Type B pancreatic cell (in vitro differentiated cells): ENCODE measurements at regions not wholly inside any gene's neighbourhood (a gene's known extent, or its start where the extent isn't known, plus 50 kb on each side); places are given as distances from the start of the nearest gene placed in this dataset.
"Not testable (repeated sequence)": the region's sequence is repeated elsewhere in the genome, so short reads cannot be mapped to it uniquely, and the experiment has no call there.

ENCODE experiments used
- DNase-seq: peaks from one replicate; pipeline ENCODE4 v3.0.0; 2021; ENCODE audit warnings: mixed read lengths; ENCODE audit not compliant: unreplicated experiment; ENCODE audit errors: extremely low spot score
- H3K27ac Mint-ChIP-seq: 2 replicates; pipeline ENCODE4 v1.8.0; 2021; ENCODE audit warnings: mild to moderate bottlenecking, mixed read lengths
- H3K27me3 Mint-ChIP-seq: 2 replicates; pipeline ENCODE4 v1.8.0; 2021; ENCODE audit warnings: mixed read lengths
- H3K36me3 Mint-ChIP-seq: 2 replicates; pipeline ENCODE4 v1.8.0; 2021; ENCODE audit warnings: mixed read lengths
- H3K4me1 Mint-ChIP-seq: one replicate; pipeline ENCODE4 v1.8.0; 2021; ENCODE audit warnings: mixed read lengths; ENCODE audit not compliant: unreplicated experiment
- H3K4me3 Mint-ChIP-seq: 2 replicates; pipeline ENCODE4 v1.8.0; 2021; ENCODE audit warnings: mild to moderate bottlenecking, mixed read lengths
- H3K9me3 Mint-ChIP-seq: 2 replicates; pipeline ENCODE4 v1.8.0; 2021; ENCODE audit warnings: mixed read lengths
- TF ChIP-seq, protein P1 (sequence below): fragments of 200-600 bp; sonication (generic); conservative IDR thresholded peaks from 2 replicates; pipeline ENCODE4 v1.5.0; 2021; ENCODE audit warnings: antibody characterized with exemption, mild to moderate bottlenecking

DNA sequence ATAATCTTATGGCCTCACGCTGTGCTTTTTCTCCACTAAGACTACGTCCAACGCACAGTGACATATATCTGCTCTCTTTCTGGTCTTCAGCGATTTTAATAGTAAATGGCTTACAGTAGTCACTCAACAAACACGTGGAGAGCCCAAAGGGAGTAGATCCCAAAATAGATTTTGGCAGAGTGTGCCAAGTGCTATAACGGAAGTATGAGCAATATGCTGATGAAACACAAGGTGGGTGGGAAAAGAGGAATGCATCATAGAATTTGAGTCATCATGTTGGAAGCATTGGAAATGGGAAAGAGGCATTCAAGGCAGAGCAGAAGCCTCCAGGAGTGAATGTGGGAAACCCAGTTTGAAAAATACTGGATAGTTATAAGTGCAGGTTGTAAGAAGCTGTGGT is 129.1 kb upstream of the LDB2 start:
- Mint-ChIP-seq H3K4me1 (no peaks in the 10 kb centered on the region), H3K27me3 (no peaks in the 10 kb centered on the region), H3K36me3 (no peaks in the 10 kb centered on the region), H3K4me3 (no peak overlapping the region), H3K27ac (no peak overlapping the region), H3K9me3 (no peaks in the 10 kb centered on the region)
- TF ChIP-seq, protein P1, sequence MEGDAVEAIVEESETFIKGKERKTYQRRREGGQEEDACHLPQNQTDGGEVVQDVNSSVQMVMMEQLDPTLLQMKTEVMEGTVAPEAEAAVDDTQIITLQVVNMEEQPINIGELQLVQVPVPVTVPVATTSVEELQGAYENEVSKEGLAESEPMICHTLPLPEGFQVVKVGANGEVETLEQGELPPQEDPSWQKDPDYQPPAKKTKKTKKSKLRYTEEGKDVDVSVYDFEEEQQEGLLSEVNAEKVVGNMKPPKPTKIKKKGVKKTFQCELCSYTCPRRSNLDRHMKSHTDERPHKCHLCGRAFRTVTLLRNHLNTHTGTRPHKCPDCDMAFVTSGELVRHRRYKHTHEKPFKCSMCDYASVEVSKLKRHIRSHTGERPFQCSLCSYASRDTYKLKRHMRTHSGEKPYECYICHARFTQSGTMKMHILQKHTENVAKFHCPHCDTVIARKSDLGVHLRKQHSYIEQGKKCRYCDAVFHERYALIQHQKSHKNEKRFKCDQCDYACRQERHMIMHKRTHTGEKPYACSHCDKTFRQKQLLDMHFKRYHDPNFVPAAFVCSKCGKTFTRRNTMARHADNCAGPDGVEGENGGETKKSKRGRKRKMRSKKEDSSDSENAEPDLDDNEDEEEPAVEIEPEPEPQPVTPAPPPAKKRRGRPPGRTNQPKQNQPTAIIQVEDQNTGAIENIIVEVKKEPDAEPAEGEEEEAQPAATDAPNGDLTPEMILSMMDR: no peak
- DNase-seq: no peak

GRCh38 chr4:17024425-17024824 is 126.0 kb upstream of the LDB2 start:
- H3K27me3 Mint-ChIP-seq: no peaks in the 10 kb centered on the region
- H3K9me3 Mint-ChIP-seq: no peaks in the 10 kb centered on the region
- DNase-seq: no peak
- TF ChIP-seq, protein P1: no peak
- no peaks in the 10 kb centered on the region for H3K36me3 Mint-ChIP-seq
- no peaks in the 10 kb centered on the region for H3K4me1 Mint-ChIP-seq
- H3K4me3 Mint-ChIP-seq: no peak overlapping the region
- no peak overlapping the region for H3K27ac Mint-ChIP-seq

- DNase-seq: no peak
- TF ChIP-seq, protein P1: no peak
- Mint-ChIP-seq H3K27ac (no peak overlapping the region), H3K4me1 (no peaks in the 10 kb centered on the region), H3K36me3 (no peaks in the 10 kb centered on the region), H3K9me3 (no peaks in the 10 kb centered on the region), H3K27me3 (no peaks in the 10 kb centered on the region), H3K4me3 (no peak overlapping the region)
Observed at GRCh38 chr4:17020901-17021300, 122.5 kb upstream of the LDB2 start.

DNA sequence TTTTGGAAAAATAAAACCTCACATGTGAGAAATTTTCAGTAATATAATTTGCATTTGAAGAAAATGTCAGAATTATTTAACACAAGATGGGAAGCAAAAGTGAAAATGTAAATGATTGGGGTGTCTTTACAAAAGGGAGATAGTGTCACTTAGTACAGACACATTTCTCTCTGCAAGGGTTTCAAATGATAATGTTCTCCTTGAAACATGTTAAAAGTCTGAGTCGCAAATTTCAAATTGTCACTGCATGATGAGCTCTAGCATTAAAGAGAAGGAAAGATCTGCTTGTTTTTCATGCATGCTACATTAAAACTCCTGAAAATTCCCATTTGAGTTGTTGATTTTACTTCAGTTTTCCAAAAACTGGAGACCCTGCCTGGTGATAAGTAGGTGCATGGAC is 122.0 kb upstream of the LDB2 start:
- Mint-ChIP-seq H3K27me3 (no peaks in the 10 kb centered on the region), H3K36me3 (no peaks in the 10 kb centered on the region), H3K4me3 (no peak overlapping the region), H3K9me3 (no peaks in the 10 kb centered on the region), H3K27ac (no peak overlapping the region), H3K4me1 (no peaks in the 10 kb centered on the region)
- DNase-seq: no peak
- TF ChIP-seq, protein P1: no peak

DNA sequence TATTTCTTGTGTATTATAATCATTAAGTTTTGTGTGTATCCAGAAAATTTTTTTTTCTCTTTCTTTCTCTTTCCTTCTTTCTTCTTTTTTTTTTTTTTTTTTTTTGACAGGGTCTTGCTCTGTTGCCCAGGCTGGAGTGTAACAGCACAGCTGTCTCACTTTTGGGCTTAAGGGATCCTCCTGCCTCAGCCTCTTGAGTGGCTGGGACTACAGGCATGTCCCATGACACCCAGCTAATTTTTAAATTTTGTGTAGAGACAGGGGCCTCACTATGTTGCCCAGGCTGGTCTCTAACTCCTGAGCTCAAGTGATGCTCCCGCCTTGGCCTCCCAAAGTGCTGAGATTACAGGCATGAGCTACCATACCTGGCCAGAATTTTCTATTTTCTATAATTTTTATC is 120.2 kb upstream of the LDB2 start:
- H3K4me1 Mint-ChIP-seq, H3K27ac Mint-ChIP-seq, H3K36me3 Mint-ChIP-seq, DNase-seq, H3K27me3 Mint-ChIP-seq, H3K4me3 Mint-ChIP-seq, H3K9me3 Mint-ChIP-seq: not testable (repeated sequence)

- Mint-ChIP-seq H3K9me3 (no peaks in the 10 kb centered on the region), H3K36me3 (no peaks in the 10 kb centered on the region), H3K27ac (no peak overlapping the region), H3K4me1 (no peaks in the 10 kb centered on the region), H3K4me3 (no peak overlapping the region), H3K27me3 (no peaks in the 10 kb centered on the region)
- TF ChIP-seq, protein P1: no peak
- no peak for DNase-seq
Observed at GRCh38 chr4:17018013-17018412, 119.6 kb upstream of the LDB2 start.
